ENCODE measurements at regions not wholly inside any gene's neighbourhood (a gene's known extent, or its start where the extent isn't known, plus 50 kb on each side); places are given as distances from the start of the nearest gene placed in this dataset.
A peak's percentile ranks its signal among the peaks of the same experiment; 100 is the strongest.
"Not testable (repeated sequence)": the region's sequence is repeated elsewhere in the genome, so short reads cannot be mapped to it uniquely, and the experiment has no call there.

DNA sequence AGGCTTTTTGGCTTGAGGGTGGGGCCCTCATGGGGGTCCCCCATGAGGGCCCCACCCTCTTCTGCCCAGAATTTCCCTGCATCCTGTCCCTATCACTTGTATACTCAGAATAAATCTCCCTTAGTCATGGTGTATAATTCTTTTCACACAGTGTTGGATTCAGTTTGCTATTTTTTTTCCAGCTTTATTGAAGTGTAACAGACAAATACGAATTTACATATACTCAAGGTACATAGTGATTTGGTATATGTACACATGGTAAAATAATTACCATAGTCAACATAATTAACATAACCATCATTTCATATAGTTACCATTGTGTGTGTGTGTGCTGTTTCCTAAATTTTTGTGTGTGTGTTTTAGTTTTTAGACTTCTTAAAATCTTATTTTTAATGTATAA is 289.4 kb downstream of the CNTNAP3B start:
- not testable (repeated sequence) for H3K9me2 ChIP-seq (replicated peaks; ENCODE audit: insufficient read depth, low read length); H3K9me3 ChIP-seq (ENCODE audit: low read length); H3K9ac ChIP-seq (ENCODE audit: low read length); H3K4me2 ChIP-seq (ENCODE audit: low read depth, low read length, poor library complexity, severe bottlenecking); H3K27me3 ChIP-seq (ENCODE audit: low read length); DNase-seq; H3K27ac ChIP-seq (ENCODE audit: low read length); H2AFZ ChIP-seq (ENCODE audit: low read length); H3K4me3 ChIP-seq (ENCODE audit: low read length); H3K36me3 ChIP-seq (ENCODE audit: insufficient read depth, low read length); H3K79me2 ChIP-seq (ENCODE audit: low read length); H4K20me1 ChIP-seq (ENCODE audit: insufficient read depth, low read depth, low read length); H3K4me1 ChIP-seq (ENCODE audit: low read length)

DNA sequence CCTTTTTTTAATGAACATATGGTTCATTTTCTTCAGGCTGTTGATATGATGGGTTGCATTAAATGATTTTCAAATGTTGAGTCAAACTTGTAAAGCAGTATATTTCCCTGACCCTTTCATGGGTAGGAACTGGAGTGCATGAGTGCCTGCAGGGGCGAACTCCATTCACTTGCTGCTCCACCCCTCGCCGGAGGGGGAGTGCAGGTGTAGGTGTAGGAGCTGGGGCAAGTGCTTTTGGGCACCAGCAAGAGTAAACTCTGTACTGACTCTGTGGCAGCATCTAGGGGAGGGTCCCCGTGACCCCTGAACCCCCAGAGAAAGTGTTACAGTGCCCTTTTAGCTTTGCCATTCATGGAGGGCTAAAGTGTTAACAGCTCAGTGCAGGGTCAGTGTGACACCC is 290.3 kb downstream of the CNTNAP3B start:
- DNase-seq; H3K4me2 ChIP-seq (ENCODE audit: low read depth, low read length, poor library complexity, severe bottlenecking); H3K79me2 ChIP-seq (ENCODE audit: low read length); H3K9ac ChIP-seq (ENCODE audit: low read length); H3K4me1 ChIP-seq (ENCODE audit: low read length); H3K4me3 ChIP-seq (ENCODE audit: low read length); H3K36me3 ChIP-seq (ENCODE audit: insufficient read depth, low read length); H3K27ac ChIP-seq (ENCODE audit: low read length); H3K9me2 ChIP-seq (replicated peaks; ENCODE audit: insufficient read depth, low read length); H3K27me3 ChIP-seq (ENCODE audit: low read length); H2AFZ ChIP-seq (ENCODE audit: low read length); H4K20me1 ChIP-seq (ENCODE audit: insufficient read depth, low read depth, low read length); H3K9me3 ChIP-seq (ENCODE audit: low read length): not testable (repeated sequence)

DNA sequence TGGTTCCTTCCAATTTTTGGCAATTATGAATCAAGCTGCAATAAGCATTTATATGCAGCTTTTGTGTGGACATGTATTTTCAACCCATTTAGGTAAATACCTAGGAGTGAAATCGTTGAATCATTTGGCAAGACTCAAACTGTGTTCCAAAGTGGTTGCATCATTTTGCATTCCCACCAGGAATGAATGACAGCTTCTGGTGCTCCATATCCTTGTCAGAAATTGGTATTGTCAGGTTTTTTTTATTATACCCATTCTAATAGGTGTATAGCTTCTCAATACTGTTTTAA is 290.7 kb downstream of the CNTNAP3B start:
- H3K79me2 ChIP-seq (ENCODE audit: low read length); H2AFZ ChIP-seq (ENCODE audit: low read length); H3K9me3 ChIP-seq (ENCODE audit: low read length); H4K20me1 ChIP-seq (ENCODE audit: insufficient read depth, low read depth, low read length); H3K9me2 ChIP-seq (replicated peaks; ENCODE audit: insufficient read depth, low read length); H3K9ac ChIP-seq (ENCODE audit: low read length); H3K4me3 ChIP-seq (ENCODE audit: low read length); DNase-seq; H3K4me2 ChIP-seq (ENCODE audit: low read depth, low read length, poor library complexity, severe bottlenecking); H3K4me1 ChIP-seq (ENCODE audit: low read length); H3K36me3 ChIP-seq (ENCODE audit: insufficient read depth, low read length); H3K27me3 ChIP-seq (ENCODE audit: low read length); H3K27ac ChIP-seq (ENCODE audit: low read length): not testable (repeated sequence)

DNA sequence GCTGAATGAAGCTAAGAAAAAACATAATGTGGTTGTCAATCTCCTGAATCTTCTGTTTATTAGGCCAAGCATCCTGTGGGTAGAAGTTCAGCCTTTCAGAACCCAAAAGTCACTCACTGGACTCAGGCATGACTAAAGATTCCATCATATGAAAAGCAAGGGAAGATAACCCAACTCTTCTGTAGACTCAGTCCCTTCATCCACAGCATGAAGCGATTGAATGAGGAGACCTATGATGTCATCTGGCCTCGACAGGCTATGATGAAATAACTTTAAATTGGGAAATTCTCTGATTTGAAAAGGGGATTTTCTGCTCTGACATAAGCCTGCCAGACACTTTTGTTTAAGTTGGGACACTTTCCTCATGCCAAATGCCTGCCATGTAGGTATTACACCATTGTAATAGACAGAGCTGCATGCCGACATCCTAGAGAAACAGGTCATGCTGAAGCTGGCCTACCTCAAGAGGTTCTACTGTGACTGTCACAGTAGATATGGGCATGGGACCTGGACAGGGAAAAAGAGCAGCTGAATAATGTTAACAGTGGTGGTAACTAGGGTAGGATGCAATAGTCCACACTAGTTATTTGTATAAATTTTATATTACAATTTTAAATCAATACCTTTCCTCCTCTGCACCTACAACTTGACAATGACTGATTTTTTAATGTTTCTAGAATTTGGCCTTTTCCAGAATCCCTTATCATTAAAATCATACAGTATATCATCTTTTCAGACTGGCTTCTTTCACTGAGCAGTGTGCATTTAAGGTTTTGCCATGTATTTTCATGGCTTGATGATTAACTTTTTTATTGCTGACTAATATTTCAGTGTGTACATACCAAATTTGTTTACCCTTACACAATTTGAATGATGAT is 291.3 kb downstream of the CNTNAP3B start:
- H4K20me1 ChIP-seq (ENCODE audit: insufficient read depth, low read depth, low read length); H3K4me2 ChIP-seq (ENCODE audit: low read depth, low read length, poor library complexity, severe bottlenecking); DNase-seq; H3K9ac ChIP-seq (ENCODE audit: low read length); H3K27me3 ChIP-seq (ENCODE audit: low read length); H3K4me1 ChIP-seq (ENCODE audit: low read length); H3K4me3 ChIP-seq (ENCODE audit: low read length); H3K9me3 ChIP-seq (ENCODE audit: low read length); H3K36me3 ChIP-seq (ENCODE audit: insufficient read depth, low read length); H2AFZ ChIP-seq (ENCODE audit: low read length); H3K27ac ChIP-seq (ENCODE audit: low read length); H3K9me2 ChIP-seq (replicated peaks; ENCODE audit: insufficient read depth, low read length); H3K79me2 ChIP-seq (ENCODE audit: low read length): not testable (repeated sequence)

DNA sequence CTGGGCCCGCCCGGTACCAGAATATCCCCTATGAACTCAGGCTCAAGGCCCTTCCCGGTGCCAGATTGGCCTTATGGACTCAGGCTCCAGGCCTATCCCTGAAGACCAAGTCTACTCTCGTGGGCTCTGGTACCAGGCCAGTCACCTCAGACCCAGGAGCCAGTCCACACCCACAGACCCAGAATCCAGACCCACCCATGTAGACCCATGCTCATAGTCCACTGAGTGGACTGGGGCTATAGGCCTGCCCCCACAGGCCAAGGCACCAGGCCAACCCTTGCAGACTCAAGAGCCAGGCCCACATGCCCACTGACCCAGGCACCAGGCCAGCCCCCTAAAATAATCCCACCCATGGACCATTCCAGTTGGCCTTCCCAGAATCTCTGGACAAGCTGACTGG is 296.1 kb downstream of the CNTNAP3B start:
- H3K79me2 ChIP-seq (ENCODE audit: low read length); H3K27me3 ChIP-seq (ENCODE audit: low read length); H4K20me1 ChIP-seq (ENCODE audit: insufficient read depth, low read depth, low read length); DNase-seq; H3K9ac ChIP-seq (ENCODE audit: low read length); H3K4me2 ChIP-seq (ENCODE audit: low read depth, low read length, poor library complexity, severe bottlenecking); H3K36me3 ChIP-seq (ENCODE audit: insufficient read depth, low read length); H3K9me3 ChIP-seq (ENCODE audit: low read length); H3K4me1 ChIP-seq (ENCODE audit: low read length); H3K27ac ChIP-seq (ENCODE audit: low read length); H2AFZ ChIP-seq (ENCODE audit: low read length); H3K9me2 ChIP-seq (replicated peaks; ENCODE audit: insufficient read depth, low read length); H3K4me3 ChIP-seq (ENCODE audit: low read length): not testable (repeated sequence)

DNA sequence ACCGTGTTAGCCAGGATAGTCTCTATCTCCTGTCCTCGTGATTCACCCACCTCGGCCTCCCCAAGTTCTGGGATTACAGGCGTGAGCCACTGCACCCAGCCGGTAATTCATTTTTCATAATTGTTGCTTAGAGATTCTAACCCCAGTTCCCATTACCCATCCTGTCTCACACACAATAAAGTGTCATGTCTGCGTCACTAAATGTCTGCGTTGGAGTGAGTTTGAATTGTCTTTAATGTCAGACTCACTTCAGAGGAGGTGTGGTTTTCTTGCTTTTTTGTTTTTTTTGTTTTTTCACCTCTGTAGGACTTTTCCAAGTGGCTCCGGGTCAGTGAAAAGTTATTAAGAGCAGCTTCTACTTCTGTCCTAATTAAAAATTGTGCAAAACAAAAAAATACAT is 304.5 kb downstream of the CNTNAP3B start:
- DNase-seq; H3K27me3 ChIP-seq (ENCODE audit: low read length); H3K9me2 ChIP-seq (replicated peaks; ENCODE audit: insufficient read depth, low read length); H3K4me1 ChIP-seq (ENCODE audit: low read length); H3K36me3 ChIP-seq (ENCODE audit: insufficient read depth, low read length); H3K27ac ChIP-seq (ENCODE audit: low read length); H2AFZ ChIP-seq (ENCODE audit: low read length); H4K20me1 ChIP-seq (ENCODE audit: insufficient read depth, low read depth, low read length); H3K4me3 ChIP-seq (ENCODE audit: low read length); H3K9me3 ChIP-seq (ENCODE audit: low read length); H3K9ac ChIP-seq (ENCODE audit: low read length); H3K79me2 ChIP-seq (ENCODE audit: low read length); H3K4me2 ChIP-seq (ENCODE audit: low read depth, low read length, poor library complexity, severe bottlenecking): not testable (repeated sequence)

DNA sequence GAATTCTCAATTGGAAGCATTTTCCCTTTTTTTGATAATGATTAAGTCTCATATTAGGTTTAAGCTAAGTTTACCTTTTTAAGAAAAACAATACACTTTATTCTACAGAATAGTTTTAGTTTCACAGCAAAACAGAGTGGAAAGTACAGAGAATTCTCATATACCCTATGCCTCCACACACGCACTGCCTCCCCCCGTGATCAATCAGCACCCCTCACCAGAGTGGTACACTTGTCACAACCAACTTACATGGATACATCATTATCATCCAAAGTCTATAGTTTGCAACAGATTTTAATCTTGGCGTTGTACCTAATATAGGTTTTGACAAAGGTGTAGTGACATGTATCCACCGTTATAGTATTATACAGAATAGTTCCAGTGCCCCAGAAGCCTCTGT is 326.5 kb downstream of the CNTNAP3B start:
- not testable (repeated sequence) for H3K9me2 ChIP-seq (replicated peaks; ENCODE audit: insufficient read depth, low read length); H3K79me2 ChIP-seq (ENCODE audit: low read length); H3K9ac ChIP-seq (ENCODE audit: low read length); H3K4me3 ChIP-seq (ENCODE audit: low read length); H3K36me3 ChIP-seq (ENCODE audit: insufficient read depth, low read length); H3K9me3 ChIP-seq (ENCODE audit: low read length); H4K20me1 ChIP-seq (ENCODE audit: insufficient read depth, low read depth, low read length); H3K27me3 ChIP-seq (ENCODE audit: low read length); H3K27ac ChIP-seq (ENCODE audit: low read length); H3K4me2 ChIP-seq (ENCODE audit: low read depth, low read length, poor library complexity, severe bottlenecking); H3K4me1 ChIP-seq (ENCODE audit: low read length); H2AFZ ChIP-seq (ENCODE audit: low read length)
- peak; percentile 22 for DNase-seq

DNA sequence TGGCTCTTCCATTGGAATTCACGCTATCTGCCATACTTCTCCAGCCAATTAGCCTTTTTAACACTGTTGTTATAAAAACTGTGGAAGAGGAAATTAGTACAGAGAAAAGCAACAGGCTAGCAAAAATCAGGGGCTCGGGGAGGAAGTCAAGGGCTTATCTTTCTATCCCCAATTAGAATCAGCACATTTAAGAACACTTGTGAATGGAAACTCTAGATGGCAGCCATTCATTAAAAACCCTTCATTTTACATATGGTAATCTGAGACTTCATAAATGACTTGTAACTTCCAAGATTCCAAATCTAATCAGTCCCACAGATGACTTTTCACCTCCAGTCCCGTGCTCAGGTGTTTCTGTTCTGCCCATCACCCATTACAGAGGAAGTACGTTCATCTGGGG is 330.5 kb downstream of the CNTNAP3B start:
- H3K79me2 ChIP-seq (ENCODE audit: low read length); H4K20me1 ChIP-seq (ENCODE audit: insufficient read depth, low read depth, low read length); H3K27me3 ChIP-seq (ENCODE audit: low read length); H3K4me2 ChIP-seq (ENCODE audit: low read depth, low read length, poor library complexity, severe bottlenecking); H3K9ac ChIP-seq (ENCODE audit: low read length); H3K9me2 ChIP-seq (replicated peaks; ENCODE audit: insufficient read depth, low read length); H3K4me1 ChIP-seq (ENCODE audit: low read length); H3K9me3 ChIP-seq (ENCODE audit: low read length); H3K27ac ChIP-seq (ENCODE audit: low read length); H2AFZ ChIP-seq (ENCODE audit: low read length); H3K4me3 ChIP-seq (ENCODE audit: low read length); H3K36me3 ChIP-seq (ENCODE audit: insufficient read depth, low read length): not testable (repeated sequence)
- DNase-seq = peak; percentile 42

All from Karpas-422 (cell line).